Prostate gland (tissue), 2 donors: ENCODE measurements at regions not wholly inside any gene's neighbourhood (a gene's known extent, or its start where the extent isn't known, plus 50 kb on each side); places are given as distances from the start of the nearest gene placed in this dataset.

ENCODE experiments used
- DNase-seq: peaks from one replicate; pipeline ENCODE4 v3.0.0-alpha.2; 2019; ENCODE audit warnings: low spot score
- H3K27ac ChIP-seq, 2 donors: fragments of 200-600 bp; sonication (generic); 2 replicates each; pipeline ENCODE4 v1.5.1; 2017 to 2019
- H3K27me3 ChIP-seq: fragments of 200-600 bp; sonication (generic); replicated peaks from 2 replicates; pipeline ENCODE4 v1.5.1; 2019; ENCODE audit not compliant: insufficient read depth
- H3K36me3 ChIP-seq, 2 donors: fragments of 200-600 bp; sonication (generic); 1 replicate in 1 of 2; 2 replicates in 1 of 2; pipeline versions ENCODE4 v1.5.1 to v1.8.1; 2017 to 2019
- H3K4me1 ChIP-seq: fragments of 200-600 bp; sonication (generic); replicated peaks from 2 replicates; pipeline ENCODE4 v1.5.1; 2019
- H3K4me3 ChIP-seq, 2 donors: fragments of 200-600 bp; sonication (generic); 2 replicates each; pipeline ENCODE4 v1.5.1; 2017 to 2019
- H3K9me3 ChIP-seq: fragments of 200-600 bp; sonication (generic); 2 replicates; pipeline ENCODE4 v1.5.1; 2017
- POLR2A ChIP-seq: fragments of 450-650 bp; IDR thresholded peaks from one replicate; pipeline ENCODE4 v1.6.1; 2016; ENCODE audit warnings: antibody characterized with exemption, mild to moderate bottlenecking
- POLR2AphosphoS5 ChIP-seq: sonication (generic); formaldehyde crosslinking; IDR thresholded peaks from one replicate; pipeline ENCODE4 v1.6.1; 2017; ENCODE audit warnings: antibody characterized with exemption
- WGBS: methylation state at CpG from one replicate; pipeline ENCODE4 v1.1.5; 2018; 5-methylcytosine and 5-hydroxymethylcytosine counted together
- intact Hi-C: fragments of 100-400 bp; cut with DNase I; formaldehyde crosslinking; loops from one replicate; pipeline ENCODE4 v1.14.2; 2022
- TF ChIP-seq, protein P1 (sequence below), 4 experiments: fragments of 200-600 bp in 2 of 4; fragments of 450-650 bp in 2 of 4; sonication (generic) in 2 of 4; IDR thresholded peaks; 1 replicate in 3 of 4; 2 replicates in 1 of 4; pipeline ENCODE4 v1.5.1; 2016 to 2019; ENCODE audit warnings: antibody characterized with exemption in 4 of 4, mild to moderate bottlenecking in 2 of 4, moderate library complexity in 2 of 4

GRCh38 chr2:70011335-70011734 lies 49.9 kb upstream of the ASPRV1 start:
- DNase-seq, result no peak
- Histone ChIP-seq H3K4me3 (no peak overlapping the region), H3K27me3 (no peaks in the 10 kb centered on the region), H3K4me1 (no peaks in the 10 kb centered on the region), H3K36me3 (no peaks in the 10 kb centered on the region), H3K9me3 (no peaks in the 10 kb centered on the region), H3K27ac (no peak overlapping the region)
- intact Hi-C loops, result no loop called here
- WGBS, result 79% methylated on average over 4 of the region's 4 CpGs
- TF ChIP-seq POLR2AphosphoS5, result no peak
- TF ChIP-seq POLR2A, result no peak
- TF ChIP-seq, protein P1, sequence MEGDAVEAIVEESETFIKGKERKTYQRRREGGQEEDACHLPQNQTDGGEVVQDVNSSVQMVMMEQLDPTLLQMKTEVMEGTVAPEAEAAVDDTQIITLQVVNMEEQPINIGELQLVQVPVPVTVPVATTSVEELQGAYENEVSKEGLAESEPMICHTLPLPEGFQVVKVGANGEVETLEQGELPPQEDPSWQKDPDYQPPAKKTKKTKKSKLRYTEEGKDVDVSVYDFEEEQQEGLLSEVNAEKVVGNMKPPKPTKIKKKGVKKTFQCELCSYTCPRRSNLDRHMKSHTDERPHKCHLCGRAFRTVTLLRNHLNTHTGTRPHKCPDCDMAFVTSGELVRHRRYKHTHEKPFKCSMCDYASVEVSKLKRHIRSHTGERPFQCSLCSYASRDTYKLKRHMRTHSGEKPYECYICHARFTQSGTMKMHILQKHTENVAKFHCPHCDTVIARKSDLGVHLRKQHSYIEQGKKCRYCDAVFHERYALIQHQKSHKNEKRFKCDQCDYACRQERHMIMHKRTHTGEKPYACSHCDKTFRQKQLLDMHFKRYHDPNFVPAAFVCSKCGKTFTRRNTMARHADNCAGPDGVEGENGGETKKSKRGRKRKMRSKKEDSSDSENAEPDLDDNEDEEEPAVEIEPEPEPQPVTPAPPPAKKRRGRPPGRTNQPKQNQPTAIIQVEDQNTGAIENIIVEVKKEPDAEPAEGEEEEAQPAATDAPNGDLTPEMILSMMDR (IDR thresholded peaks at IDR 0.05), result no peak
